HEK293T (cell line): ENCODE measurements at regions not wholly inside any gene's neighbourhood (a gene's known extent, or its start where the extent isn't known, plus 50 kb on each side); places are given as distances from the start of the nearest gene placed in this dataset.

Experiments
- FOXA1 ChIP-seq: fragments of 450-650 bp; IDR thresholded peaks from 2 replicates; pipeline ENCODE4 v1.6.1; 2016; ENCODE audit warnings: mild to moderate bottlenecking
- SP1 ChIP-seq: fragments of 450-650 bp; IDR thresholded peaks from 2 replicates; pipeline ENCODE4 v1.6.1; 2017
- SUZ12 ChIP-seq: fragments of 450-650 bp; IDR thresholded peaks from 2 replicates; pipeline ENCODE4 v1.6.1; 2016; ENCODE audit warnings: mild to moderate bottlenecking
- ZNF384 ChIP-seq: fragments of 450-650 bp; IDR thresholded peaks from 2 replicates; pipeline ENCODE4 v1.6.1; 2016

DNA sequence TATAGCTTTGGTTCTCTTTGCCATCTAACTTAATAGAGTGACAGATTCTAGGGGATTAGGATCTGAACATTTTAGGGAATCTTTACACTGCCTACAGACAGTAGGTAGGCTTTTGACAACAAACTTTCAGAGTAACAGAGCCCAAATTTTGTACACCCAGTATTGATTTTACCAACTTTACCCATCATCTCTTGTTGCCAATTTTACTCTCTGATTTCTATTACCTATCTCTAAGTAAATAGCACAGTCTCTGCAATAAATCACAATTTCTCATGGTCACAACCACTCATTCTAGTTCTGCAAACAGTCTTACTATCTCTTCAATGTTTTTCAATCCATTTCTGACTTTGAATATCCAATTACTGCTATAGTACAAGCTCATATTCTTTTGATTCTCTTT lies 1097.6 kb upstream of the PHF14 start:
- no peak for TF ChIP-seq SP1
- no peak for TF ChIP-seq SUZ12
- TF ChIP-seq FOXA1, result no peak
- TF ChIP-seq ZNF384, result no peak
